ENCODE measurements at regions not wholly inside any gene's neighbourhood (a gene's known extent, or its start where the extent isn't known, plus 50 kb on each side); places are given as distances from the start of the nearest gene placed in this dataset.

DNA sequence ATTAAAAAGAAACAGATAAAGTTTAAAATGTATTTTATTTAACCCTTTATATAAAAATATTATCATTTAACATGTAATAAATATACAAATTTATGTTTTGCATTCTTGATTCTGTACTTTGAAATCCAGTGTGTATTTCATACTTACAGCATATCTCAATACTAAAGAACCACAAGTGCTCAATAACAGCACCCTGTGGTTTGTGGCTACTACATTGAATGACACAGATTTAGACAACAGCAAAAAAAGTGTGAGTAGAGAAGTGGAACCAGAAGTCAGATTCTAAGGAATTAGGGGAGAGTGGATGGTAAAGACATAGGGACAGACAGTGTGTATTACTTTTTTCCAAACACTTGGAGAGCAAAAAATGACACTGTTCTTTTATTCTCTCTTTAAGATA is 524.5 kb downstream of the BMP2 start:
- H3K27me3 ChIP-seq (ENCODE audit: insufficient read depth, low read length, poor library complexity, severe bottlenecking), result no peaks in the 10 kb centered on the region
- no peaks in the 10 kb centered on the region for H3F3A ChIP-seq (ENCODE audit: low read depth)
- no peaks in the 10 kb centered on the region for H3K9me3 ChIP-seq (ENCODE audit: insufficient read depth, low read depth, low read length)
- no peaks in the 10 kb centered on the region for H4K20me1 ChIP-seq (ENCODE audit: insufficient read depth, low read length, poor library complexity, severe bottlenecking)
- H3K79me2 ChIP-seq (ENCODE audit: insufficient read depth, low read length), result no peaks in the 10 kb centered on the region
- no peaks in the 10 kb centered on the region for H3K4me1 ChIP-seq (ENCODE audit: insufficient read depth, low read length, poor library complexity, severe bottlenecking)
- H3K9ac ChIP-seq (ENCODE audit: low read depth, low read length, poor library complexity, severe bottlenecking), result no peak overlapping the region
- H3K9me2 ChIP-seq (replicated peaks; ENCODE audit: low read depth, low read length), result no peaks in the 10 kb centered on the region
- TF ChIP-seq EZH2phosphoT487 (IDR thresholded peaks at IDR 0.05; ENCODE audit: borderline replicate concordance), result no peak
- TF ChIP-seq, protein P1, sequence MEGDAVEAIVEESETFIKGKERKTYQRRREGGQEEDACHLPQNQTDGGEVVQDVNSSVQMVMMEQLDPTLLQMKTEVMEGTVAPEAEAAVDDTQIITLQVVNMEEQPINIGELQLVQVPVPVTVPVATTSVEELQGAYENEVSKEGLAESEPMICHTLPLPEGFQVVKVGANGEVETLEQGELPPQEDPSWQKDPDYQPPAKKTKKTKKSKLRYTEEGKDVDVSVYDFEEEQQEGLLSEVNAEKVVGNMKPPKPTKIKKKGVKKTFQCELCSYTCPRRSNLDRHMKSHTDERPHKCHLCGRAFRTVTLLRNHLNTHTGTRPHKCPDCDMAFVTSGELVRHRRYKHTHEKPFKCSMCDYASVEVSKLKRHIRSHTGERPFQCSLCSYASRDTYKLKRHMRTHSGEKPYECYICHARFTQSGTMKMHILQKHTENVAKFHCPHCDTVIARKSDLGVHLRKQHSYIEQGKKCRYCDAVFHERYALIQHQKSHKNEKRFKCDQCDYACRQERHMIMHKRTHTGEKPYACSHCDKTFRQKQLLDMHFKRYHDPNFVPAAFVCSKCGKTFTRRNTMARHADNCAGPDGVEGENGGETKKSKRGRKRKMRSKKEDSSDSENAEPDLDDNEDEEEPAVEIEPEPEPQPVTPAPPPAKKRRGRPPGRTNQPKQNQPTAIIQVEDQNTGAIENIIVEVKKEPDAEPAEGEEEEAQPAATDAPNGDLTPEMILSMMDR (conservative IDR thresholded peaks at IDR 0.05; ENCODE audit: low read length), result no peak
- no peak overlapping the region for H3K4me2 ChIP-seq (ENCODE audit: low read depth, low read length, poor library complexity, severe bottlenecking)
- H3K4me3 ChIP-seq (ENCODE audit: low read length, poor library complexity, severe bottlenecking), result no peak overlapping the region
- H2AFZ ChIP-seq (ENCODE audit: low read length), result no peak overlapping the region
- H3K36me3 ChIP-seq (ENCODE audit: insufficient read depth, low read length), result no peaks in the 10 kb centered on the region

DNA sequence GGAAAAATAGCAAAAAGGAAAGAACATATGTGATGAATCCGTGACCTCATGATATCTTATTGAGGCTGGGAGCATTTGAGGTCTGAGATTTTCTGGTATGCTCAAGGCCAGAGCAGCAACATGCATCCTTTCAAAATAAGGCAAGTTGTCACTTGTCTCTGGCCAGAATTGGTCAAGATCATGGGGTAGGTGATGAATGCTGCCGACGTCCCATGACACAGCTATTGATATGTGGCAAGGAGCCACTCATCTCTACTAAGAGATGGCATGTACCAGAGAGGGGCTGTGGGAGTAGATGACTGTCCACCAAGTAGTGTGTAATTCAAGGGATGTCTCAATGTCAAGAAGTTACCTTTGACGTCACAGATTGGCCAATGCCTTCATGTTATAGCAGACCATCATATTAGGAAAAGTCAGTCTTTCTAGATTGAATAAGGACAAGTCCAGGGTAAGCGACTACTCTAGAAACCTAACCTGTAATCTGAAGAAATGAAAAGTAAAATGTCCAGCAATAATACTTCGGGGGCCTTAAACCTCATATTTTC is 527.4 kb downstream of the BMP2 start:
- Histone ChIP-seq H3F3A (ENCODE audit: low read depth) (no peaks in the 10 kb centered on the region), H2AFZ (ENCODE audit: low read length) (no peak overlapping the region), H3K4me2 (ENCODE audit: low read depth, low read length, poor library complexity, severe bottlenecking) (no peak overlapping the region), H3K9ac (ENCODE audit: low read depth, low read length, poor library complexity, severe bottlenecking) (no peak overlapping the region), H4K20me1 (ENCODE audit: insufficient read depth, low read length, poor library complexity, severe bottlenecking) (no peaks in the 10 kb centered on the region), H3K27me3 (ENCODE audit: insufficient read depth, low read length, poor library complexity, severe bottlenecking) (no peaks in the 10 kb centered on the region), H3K4me3 (ENCODE audit: low read length, poor library complexity, severe bottlenecking) (no peak overlapping the region), H3K36me3 (ENCODE audit: insufficient read depth, low read length) (no peaks in the 10 kb centered on the region), H3K79me2 (ENCODE audit: insufficient read depth, low read length) (no peaks in the 10 kb centered on the region), H3K4me1 (ENCODE audit: insufficient read depth, low read length, poor library complexity, severe bottlenecking) (no peaks in the 10 kb centered on the region), H3K9me2 (replicated peaks; ENCODE audit: low read depth, low read length) (no peaks in the 10 kb centered on the region), H3K9me3 (ENCODE audit: insufficient read depth, low read depth, low read length) (no peaks in the 10 kb centered on the region)
- TF ChIP-seq, protein P1 (conservative IDR thresholded peaks at IDR 0.05; ENCODE audit: low read length), result no peak
- TF ChIP-seq EZH2phosphoT487 (IDR thresholded peaks at IDR 0.05; ENCODE audit: borderline replicate concordance), result no peak

DNA sequence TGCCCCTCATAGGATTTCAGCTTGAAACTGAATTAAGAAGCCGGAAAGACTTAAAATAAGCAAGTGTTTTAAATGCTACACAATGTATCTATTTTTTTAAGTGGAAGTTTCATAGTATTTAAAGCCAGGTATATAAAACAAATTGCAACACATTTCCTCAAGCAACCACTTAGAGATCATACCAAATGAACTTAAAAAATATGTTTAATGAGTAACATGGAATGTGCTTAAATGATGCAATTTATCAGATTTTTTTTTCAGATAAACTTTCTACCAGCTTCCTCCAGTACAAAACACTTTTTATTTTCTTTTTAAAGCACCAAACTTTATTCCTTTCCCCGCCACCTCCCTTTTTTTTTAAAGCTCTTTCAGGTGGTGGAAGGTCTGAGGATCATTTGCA is 534.3 kb downstream of the BMP2 start:
- Histone ChIP-seq H3K27me3 (ENCODE audit: insufficient read depth, low read length, poor library complexity, severe bottlenecking) (no peaks in the 10 kb centered on the region), H3K4me2 (ENCODE audit: low read depth, low read length, poor library complexity, severe bottlenecking) (no peak overlapping the region), H3K4me3 (ENCODE audit: low read length, poor library complexity, severe bottlenecking) (no peak overlapping the region), H3K9ac (ENCODE audit: low read depth, low read length, poor library complexity, severe bottlenecking) (no peak overlapping the region), H2AFZ (ENCODE audit: low read length) (no peak overlapping the region), H3F3A (ENCODE audit: low read depth) (no peaks in the 10 kb centered on the region), H3K36me3 (ENCODE audit: insufficient read depth, low read length) (no peaks in the 10 kb centered on the region), H3K9me2 (replicated peaks; ENCODE audit: low read depth, low read length) (no peaks in the 10 kb centered on the region), H3K79me2 (ENCODE audit: insufficient read depth, low read length) (no peaks in the 10 kb centered on the region), H3K4me1 (ENCODE audit: insufficient read depth, low read length, poor library complexity, severe bottlenecking) (no peaks in the 10 kb centered on the region), H4K20me1 (ENCODE audit: insufficient read depth, low read length, poor library complexity, severe bottlenecking) (no peaks in the 10 kb centered on the region), H3K9me3 (ENCODE audit: insufficient read depth, low read depth, low read length) (no peaks in the 10 kb centered on the region)
- no peak for TF ChIP-seq EZH2phosphoT487 (IDR thresholded peaks at IDR 0.05; ENCODE audit: borderline replicate concordance)
- TF ChIP-seq, protein P1 (conservative IDR thresholded peaks at IDR 0.05; ENCODE audit: low read length), result no peak
